Spinal cord (tissue), 9 donors: ENCODE measurements at regions not wholly inside any gene's neighbourhood (a gene's known extent, or its start where the extent isn't known, plus 50 kb on each side); places are given as distances from the start of the nearest gene placed in this dataset.

Source experiments
- DNase-seq, 6 donors: peaks; one replicate each; pipeline versions ENCODE4 v3.0.0 to v3.0.0-alpha.2; 2013 to 2015; ENCODE audit warnings: low spot score in 6 of 6, low read depth in 4 of 6
- H3K27ac ChIP-seq: one replicate; pipeline ENCODE4 v1.5.1; 2013; ENCODE audit warnings: low read depth, low read length, control low read depth
- H3K27me3 ChIP-seq: one replicate; pipeline ENCODE4 v1.6.1; 2013; ENCODE audit warnings: low read length; ENCODE audit not compliant: control insufficient read depth, insufficient read depth
- H3K36me3 ChIP-seq: one replicate; pipeline ENCODE4 v1.6.1; 2013; ENCODE audit warnings: low read length; ENCODE audit not compliant: control insufficient read depth, insufficient read depth
- H3K4me1 ChIP-seq: one replicate; pipeline ENCODE4 v1.6.1; 2013; ENCODE audit warnings: low read length; ENCODE audit not compliant: control insufficient read depth, insufficient read depth
- H3K4me3 ChIP-seq: one replicate; pipeline ENCODE4 v1.5.1; 2013; ENCODE audit warnings: low read depth, low read length, control low read depth
- H3K9me3 ChIP-seq: one replicate; pipeline ENCODE4 v1.6.1; 2013; ENCODE audit warnings: low read length; ENCODE audit not compliant: control insufficient read depth, insufficient read depth
- WGBS: methylation state at CpG from one replicate; pipeline ENCODE4 v1.1.5; 2013; ENCODE audit warnings: missing lambda C conversion rate; ENCODE audit not compliant: insufficient coverage; 5-methylcytosine and 5-hydroxymethylcytosine counted together
- donor health status: healthy.

- DNase-seq: peak in 5 of 6 donors; percentile 26 to 89 (median 48)
- no peak overlapping the region for H3K4me3 ChIP-seq
Measured at GRCh38 chr5:164345173-164345849, 839.9 kb downstream of the MAT2B start.

GRCh38 chr5:164345853-164346252 lies 840.4 kb downstream of the MAT2B start:
- Histone ChIP-seq H3K4me1 (no peaks in the 10 kb centered on the region), H3K27me3 (no peaks in the 10 kb centered on the region), H3K4me3 (no peak overlapping the region), H3K27ac (no peak overlapping the region), H3K9me3 (no peaks in the 10 kb centered on the region), H3K36me3 (no peaks in the 10 kb centered on the region)
- DNase-seq: no peak
- WGBS: 82% methylated on average over 1 of the region's 3 CpGs

More at GRCh38 chr5:164345173-164345849, 839.9 kb downstream of the MAT2B start:
- WGBS: 40% methylated on average over 1 of the region's 4 CpGs
- no peak overlapping the region for H3K27ac ChIP-seq
- no peaks in the 10 kb centered on the region for H3K9me3 ChIP-seq
- H3K27me3 ChIP-seq: no peaks in the 10 kb centered on the region
- H3K4me1 ChIP-seq: no peaks in the 10 kb centered on the region
- no peaks in the 10 kb centered on the region for H3K36me3 ChIP-seq

GRCh38 chr5:164346785-164347630 lies 841.6 kb downstream of the MAT2B start:
- Histone ChIP-seq H3K27me3 (no peaks in the 10 kb centered on the region), H3K9me3 (no peaks in the 10 kb centered on the region), H3K4me1 (no peaks in the 10 kb centered on the region), H3K27ac (no peak overlapping the region), H3K4me3 (no peak overlapping the region), H3K36me3 (no peaks in the 10 kb centered on the region)
- 74% methylated on average over 4 of the region's 6 CpGs for WGBS
- DNase-seq: no peak

GRCh38 chr5:164350236-164350635 lies 844.8 kb downstream of the MAT2B start:
- Histone ChIP-seq H3K27me3 (no peaks in the 10 kb centered on the region), H3K4me3 (no peak overlapping the region), H3K36me3 (no peaks in the 10 kb centered on the region), H3K9me3 (no peaks in the 10 kb centered on the region), H3K27ac (no peak overlapping the region), H3K4me1 (no peaks in the 10 kb centered on the region)
- no peak for DNase-seq
- WGBS: 100% methylated on average over 1 of the region's 1 CpG

- no peaks in the 10 kb centered on the region for H3K4me1 ChIP-seq
Measured at GRCh38 chr5:164351245-164351834, 845.9 kb downstream of the MAT2B start.

GRCh38 chr5:164352695-164353094 lies 847.3 kb downstream of the MAT2B start:
- Histone ChIP-seq H3K36me3 (no peaks in the 10 kb centered on the region), H3K4me3 (no peak overlapping the region), H3K27ac (no peak overlapping the region), H3K9me3 (no peaks in the 10 kb centered on the region), H3K4me1 (no peaks in the 10 kb centered on the region), H3K27me3 (no peaks in the 10 kb centered on the region)
- no peak for DNase-seq
- no CpG with 5 or more reads among the region's 2 CpGs for WGBS

More at GRCh38 chr5:164351245-164351834, 845.9 kb downstream of the MAT2B start:
- no CpG with 5 or more reads among the region's 2 CpGs for WGBS
- no peak for DNase-seq
- Histone ChIP-seq H3K27ac (no peak overlapping the region), H3K4me3 (no peak overlapping the region), H3K27me3 (no peaks in the 10 kb centered on the region), H3K9me3 (no peaks in the 10 kb centered on the region), H3K36me3 (no peaks in the 10 kb centered on the region)

GRCh38 chr5:164353155-164353554 lies 847.7 kb downstream of the MAT2B start:
- WGBS: no CpG with 5 or more reads among the region's 1 CpG
- Histone ChIP-seq H3K36me3 (no peaks in the 10 kb centered on the region), H3K9me3 (no peaks in the 10 kb centered on the region), H3K27ac (no peak overlapping the region), H3K4me1 (no peaks in the 10 kb centered on the region), H3K4me3 (no peak overlapping the region), H3K27me3 (no peaks in the 10 kb centered on the region)
- peak in 1 of 6 donors; percentile 22 for DNase-seq

- no peaks in the 10 kb centered on the region for H3K27me3 ChIP-seq
- H3K36me3 ChIP-seq: no peaks in the 10 kb centered on the region
- no peak overlapping the region for H3K4me3 ChIP-seq
- DNase-seq: no peak
- no peaks in the 10 kb centered on the region for H3K4me1 ChIP-seq
- H3K9me3 ChIP-seq: no peaks in the 10 kb centered on the region
- no peak overlapping the region for H3K27ac ChIP-seq
- 83% methylated on average over 2 of the region's 7 CpGs for WGBS
Measured at GRCh38 chr5:164354139-164354751, 848.8 kb downstream of the MAT2B start.

- DNase-seq: peak in 1 of 6 donors; percentile 8
- WGBS: 32% methylated on average over 2 of the region's 3 CpGs
- H3K27ac ChIP-seq: no peak overlapping the region
- no peaks in the 10 kb centered on the region for H3K4me1 ChIP-seq
- H3K27me3 ChIP-seq: no peaks in the 10 kb centered on the region
- H3K36me3 ChIP-seq: no peaks in the 10 kb centered on the region
- no peaks in the 10 kb centered on the region for H3K9me3 ChIP-seq
- H3K4me3 ChIP-seq: no peak overlapping the region
Measured at GRCh38 chr5:164355267-164355830, 849.9 kb downstream of the MAT2B start.
